Occipital lobe (tissue), 1 donor: ENCODE measurements at regions not wholly inside any gene's neighbourhood (a gene's known extent, or its start where the extent isn't known, plus 50 kb on each side); places are given as distances from the start of the nearest gene placed in this dataset.

Source experiments
- DNase-seq: peaks from one replicate; lab custom pipeline; 2025; lab: John Stamatoyannopoulos, UW

DNA sequence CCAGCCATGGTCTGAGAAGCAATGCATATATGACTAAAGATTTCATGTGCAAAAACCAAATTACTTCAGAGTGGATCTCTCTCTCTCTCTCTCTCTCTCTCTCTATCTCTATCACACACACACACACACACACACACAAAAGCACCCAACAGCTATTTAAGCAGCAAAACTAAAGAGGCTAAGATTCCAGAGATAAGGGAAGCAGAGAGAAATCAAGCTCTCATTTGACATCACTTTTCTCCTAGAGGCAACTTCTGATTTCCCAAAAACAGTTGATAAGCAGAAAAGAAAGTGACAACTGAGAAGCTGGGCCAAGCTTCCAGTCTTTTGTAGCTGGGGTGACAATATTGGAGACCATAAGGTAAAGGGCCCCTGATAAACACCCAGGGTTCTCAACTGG lies 526.0 kb upstream of the NR2F2 start:
- no peak for DNase-seq

DNA sequence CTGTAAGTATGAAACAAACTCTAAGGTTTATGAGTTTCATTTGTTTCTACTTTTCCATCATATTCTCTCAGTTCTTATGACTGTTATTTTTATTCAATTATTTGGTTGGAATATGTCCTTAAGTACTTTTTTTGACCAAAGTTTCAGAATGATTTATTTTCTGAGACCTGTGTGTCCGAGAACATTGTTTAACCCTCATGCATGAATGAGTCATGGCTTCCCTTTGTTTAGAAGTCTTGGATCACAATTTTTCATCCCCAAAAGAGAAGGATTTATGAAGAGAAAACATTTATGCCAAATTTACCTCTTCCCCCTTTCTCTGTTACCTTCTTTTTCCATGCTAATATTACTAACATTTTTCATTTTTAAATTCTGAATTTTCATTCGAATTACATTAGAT lies 518.0 kb upstream of the NR2F2 start:
- no peak for DNase-seq

DNA sequence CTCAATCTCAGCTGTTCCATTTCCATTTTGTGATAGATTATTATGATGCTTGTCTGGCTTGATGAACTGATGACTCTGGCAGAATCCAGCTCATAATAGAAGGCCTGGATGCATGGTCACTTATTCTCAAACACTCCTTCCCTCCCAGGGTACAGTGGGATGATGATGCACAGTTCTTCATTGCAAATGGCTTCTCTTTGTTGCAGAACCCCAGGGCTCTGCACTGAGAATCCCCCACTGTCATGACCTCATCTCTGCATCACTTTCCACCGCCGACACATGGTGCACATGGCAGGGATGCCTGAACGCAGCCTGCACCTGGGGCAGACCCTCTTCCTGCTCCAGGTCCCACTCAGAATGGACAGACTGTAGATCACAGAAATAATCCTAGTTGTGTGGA lies 515.6 kb upstream of the NR2F2 start:
- no peak for DNase-seq

DNA sequence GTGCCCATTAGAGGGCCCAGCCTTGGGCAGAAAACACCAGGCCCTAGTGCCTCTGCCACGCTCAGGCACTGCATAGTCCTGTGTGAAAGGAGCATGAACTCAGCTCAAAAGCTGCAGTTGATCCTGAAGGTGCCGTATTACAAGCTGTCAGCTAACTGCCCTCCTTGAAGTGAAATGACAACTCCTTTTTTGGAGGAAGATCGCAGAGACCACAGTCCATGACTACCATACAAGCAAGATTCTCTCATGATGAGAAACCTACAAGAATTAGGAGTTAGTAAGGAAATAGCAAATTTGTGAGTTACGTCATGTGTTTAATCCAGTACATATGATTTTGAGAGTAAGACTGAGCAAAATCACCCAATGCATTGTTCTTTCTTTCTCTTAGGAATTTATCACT lies 513.9 kb upstream of the NR2F2 start:
- DNase-seq: no peak

DNA sequence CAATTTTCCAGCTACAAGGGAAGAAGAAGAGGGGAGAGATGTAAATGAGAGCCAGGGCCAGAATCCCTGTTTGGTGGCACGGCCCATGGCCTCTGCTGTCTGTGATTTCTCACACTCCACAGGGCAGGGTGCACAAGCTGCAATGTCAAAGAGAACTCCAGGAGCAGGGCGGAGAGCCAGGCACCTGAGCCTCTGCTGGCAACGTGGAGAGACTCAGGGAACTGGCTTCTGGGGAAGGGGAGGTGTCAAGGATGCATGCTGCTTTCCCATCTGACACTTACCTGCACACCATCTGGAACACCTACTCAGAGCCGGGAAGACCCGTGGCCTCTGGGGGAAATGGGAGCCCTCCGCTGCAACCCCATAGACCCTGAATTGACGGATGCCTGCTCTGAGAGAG lies 507.5 kb upstream of the NR2F2 start:
- DNase-seq: no peak

DNA sequence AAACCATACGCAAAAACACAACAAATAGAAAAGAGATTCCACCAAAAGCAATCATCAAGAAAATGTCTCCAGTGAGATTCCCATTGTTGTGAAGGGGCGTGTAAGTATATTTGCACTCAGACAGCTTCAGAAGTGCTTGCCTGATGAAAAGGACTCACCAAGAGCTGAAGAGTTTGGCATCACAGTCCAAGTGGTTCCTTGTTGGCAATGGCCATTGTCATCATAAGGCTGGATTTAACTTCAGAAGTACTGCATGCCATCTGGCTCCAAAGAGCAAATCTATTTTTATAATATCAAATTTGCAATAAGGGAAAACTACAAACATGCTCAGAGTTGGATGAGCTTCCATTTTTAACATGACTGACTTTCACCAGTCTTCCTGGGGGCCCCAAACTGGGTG lies 505.3 kb upstream of the NR2F2 start:
- DNase-seq: no peak

DNA sequence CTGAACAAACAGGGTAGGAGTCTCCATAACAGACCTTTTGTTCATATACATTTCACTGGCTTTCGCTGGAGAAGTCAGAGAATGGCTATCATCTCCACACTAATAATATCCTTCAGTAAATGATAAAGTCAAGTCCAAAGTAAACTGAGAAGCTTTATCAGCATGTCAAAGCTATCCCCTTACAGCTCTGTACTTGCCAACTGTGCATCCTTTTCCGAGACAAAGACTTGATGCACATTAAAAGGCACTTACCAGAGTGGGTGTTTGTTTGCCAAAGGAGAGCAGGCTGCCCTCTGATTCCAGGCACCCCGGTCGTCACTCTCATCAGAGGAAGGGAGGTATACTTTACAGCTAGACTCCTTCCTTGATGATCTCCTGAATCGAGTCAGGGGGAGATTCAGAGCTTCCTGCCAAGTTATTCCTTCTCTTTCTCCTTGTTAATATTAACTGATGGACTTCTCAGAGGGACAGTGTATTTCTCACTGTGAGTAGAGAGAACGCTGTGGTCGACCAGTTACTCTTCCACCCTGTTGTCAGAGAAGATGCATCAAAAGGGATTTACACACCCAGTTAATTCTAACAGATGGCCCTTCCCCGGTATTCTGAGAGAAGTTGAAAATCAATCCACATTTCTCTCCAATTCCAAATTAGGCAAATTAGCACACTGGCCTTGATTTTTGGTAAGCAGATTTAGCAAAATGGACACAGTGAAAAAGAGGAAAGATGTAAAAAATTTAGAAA lies 504.7 kb upstream of the NR2F2 start:
- DNase-seq: no peak

DNA sequence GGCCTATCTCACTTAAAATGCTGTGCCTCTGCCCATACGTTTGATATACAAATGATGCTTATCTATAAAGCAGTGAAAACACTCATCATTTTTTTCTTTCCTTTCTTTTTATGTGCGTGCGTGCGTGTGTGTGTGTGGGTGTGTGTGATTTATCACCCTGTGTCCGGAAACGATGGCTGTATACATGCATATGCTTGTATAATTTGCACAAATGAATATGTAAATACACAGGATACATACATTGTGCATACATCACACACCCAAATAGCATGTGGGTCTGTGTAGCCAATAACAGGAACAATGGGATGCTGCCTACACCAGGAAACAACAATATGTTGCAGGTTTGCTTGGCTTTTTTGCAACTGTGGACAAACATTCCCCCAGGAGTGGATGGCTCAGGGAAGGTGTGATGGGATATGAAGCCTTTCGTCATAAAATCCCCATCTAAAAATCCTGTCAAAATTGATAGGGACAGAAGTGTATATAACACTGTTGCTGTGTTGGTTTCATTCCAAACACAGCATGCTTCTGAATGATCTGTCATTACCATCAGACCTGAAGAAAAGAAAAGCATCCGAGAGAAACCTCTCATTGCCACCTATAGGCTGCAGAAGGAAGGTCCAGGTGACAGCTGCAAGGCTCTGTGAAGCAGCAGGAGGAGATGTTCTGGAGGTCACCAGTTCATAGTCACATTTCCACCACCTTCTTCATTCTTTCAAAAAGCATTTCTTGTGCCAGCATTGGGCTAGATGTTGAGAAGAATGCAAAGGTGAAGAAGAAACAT lies 503.9 kb upstream of the NR2F2 start:
- DNase-seq: no peak

DNA sequence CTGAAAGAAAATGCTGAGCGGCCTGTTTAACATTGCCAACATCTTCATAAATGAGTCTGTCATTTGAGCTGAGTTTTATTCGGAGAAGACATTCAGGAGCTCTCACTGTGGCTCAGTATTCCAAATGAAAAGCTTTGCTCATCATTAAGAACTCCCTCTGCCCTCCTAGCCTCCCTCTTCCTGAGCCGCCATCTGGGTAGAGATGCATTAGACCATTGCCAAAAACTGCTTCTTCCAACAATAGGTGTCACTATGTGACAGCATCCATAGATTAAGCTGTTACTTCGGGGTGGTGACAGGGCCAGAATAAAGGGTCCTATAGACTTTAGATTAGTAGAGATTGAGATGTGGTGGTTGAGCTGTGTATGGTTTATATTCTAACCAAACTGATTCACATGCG lies 501.4 kb upstream of the NR2F2 start:
- DNase-seq: no peak

DNA sequence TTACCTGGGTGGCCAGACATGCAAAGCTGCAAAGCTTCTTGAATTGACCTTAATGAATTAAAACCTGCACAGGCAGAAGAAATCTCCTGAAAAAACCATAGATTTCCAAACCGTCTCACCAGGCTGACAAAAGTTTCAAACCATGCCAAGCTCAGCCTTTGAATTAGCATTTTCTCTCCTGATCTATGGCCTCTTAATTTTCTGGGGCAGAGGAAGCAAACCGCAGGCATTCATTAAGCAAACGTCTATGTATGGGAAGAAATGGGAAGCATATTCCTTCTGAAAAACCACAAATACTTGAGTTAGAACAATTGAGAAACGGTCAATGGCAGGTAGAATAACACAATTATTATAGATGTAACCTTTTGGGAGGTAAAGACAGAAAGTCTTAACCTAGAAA lies 500.2 kb upstream of the NR2F2 start:
- DNase-seq: no peak

DNA sequence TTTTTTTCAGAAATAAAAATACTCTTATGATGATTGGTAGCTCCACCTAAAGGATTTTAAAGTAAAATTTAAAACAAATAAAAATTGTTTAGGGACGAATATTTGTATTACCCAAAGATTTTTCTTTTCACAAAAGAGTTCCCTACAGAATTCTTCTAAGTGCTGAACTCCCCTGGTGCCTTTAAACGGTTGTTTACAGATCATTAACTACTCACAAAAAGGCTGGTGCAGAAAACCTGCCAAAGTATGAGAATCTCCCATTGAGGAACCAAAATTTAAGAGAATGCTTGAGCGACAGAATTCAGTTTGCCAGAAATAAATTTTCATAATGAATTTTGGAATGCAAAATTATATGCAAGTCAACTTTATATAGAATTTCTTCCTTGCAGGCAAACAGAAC lies 497.8 kb upstream of the NR2F2 start:
- DNase-seq: no peak

DNA sequence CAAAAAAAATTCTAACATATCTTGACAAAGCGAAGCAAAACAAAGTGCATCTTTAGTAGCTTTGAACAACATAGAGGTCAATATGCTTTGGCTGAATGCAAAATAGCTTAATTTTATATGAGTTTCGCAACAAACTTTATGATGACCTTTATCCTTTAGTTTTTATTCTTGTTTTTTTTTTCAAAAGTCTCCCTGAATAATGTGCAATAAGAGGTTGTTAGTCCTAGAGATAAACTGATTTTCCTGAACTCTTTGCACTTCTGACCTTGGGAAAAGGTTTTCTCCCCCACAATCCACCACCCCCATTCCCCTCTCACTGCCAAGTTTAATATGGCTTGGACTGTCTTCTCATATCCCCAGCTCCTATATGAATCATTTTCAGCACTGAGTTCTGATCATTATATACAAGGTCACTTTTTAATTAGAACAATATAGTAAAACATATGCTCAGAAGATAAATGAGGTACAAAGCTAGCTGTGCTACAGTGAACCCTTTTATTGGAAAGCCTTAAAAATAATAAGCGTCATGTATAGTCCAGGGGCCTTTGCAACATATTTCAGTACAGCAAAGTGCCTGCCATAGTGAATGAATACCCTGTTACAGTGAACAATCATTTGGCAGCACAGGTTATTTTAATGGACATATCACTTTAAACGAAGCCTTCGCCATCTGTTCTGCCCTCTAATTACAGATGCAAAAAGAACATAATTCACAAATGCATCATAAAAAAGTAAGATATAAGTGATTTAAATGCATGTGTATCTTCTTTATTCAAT lies 496.3 kb upstream of the NR2F2 start:
- DNase-seq: no peak

DNA sequence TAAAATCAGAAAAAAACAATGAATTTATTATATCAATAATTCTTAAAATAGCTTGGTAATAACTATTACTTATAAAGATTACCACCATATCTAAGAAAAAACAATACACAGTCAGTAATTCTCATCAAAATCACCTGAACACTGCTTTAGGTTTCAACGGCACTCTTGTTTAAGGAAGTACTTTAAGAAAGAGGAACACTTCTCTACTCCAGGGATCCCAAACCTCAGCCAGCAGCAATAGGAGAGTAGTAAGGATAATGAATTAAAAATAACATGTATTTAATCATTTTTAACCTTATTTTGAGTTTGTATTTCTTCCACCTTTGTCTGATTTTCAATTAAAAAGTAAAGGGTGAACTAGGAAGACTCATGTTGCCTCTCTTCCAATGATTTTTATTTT lies 494.0 kb upstream of the NR2F2 start:
- no peak for DNase-seq

DNA sequence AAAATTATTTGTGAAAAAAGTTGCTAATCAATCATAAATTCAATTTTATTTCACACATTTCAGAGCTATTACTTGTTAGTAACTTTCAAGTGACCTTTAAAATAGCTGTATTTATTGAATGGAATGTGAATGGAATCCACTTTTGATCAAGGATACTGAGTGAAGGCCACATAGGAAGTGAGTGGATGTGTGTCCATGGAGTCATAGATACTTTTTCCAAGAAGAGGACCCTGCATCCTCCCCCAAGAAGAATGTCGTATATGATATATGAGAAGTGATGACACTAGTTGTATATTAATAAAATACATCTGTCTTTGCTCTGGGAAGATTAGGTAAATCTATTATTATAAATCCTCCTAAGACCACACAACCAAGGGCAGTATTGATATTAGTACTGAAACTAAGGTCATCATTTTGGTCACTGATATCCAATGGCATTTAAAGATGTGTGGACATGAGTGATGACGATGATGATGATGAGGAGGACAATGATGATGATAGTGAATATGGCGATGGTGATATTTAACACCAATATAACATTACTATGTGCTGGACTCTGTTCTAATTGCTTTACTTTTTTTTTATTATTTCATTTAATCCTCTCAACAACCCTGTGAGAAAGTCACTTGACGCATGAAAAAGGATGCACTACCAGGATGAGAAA lies 493.0 kb upstream of the NR2F2 start:
- no peak for DNase-seq

DNA sequence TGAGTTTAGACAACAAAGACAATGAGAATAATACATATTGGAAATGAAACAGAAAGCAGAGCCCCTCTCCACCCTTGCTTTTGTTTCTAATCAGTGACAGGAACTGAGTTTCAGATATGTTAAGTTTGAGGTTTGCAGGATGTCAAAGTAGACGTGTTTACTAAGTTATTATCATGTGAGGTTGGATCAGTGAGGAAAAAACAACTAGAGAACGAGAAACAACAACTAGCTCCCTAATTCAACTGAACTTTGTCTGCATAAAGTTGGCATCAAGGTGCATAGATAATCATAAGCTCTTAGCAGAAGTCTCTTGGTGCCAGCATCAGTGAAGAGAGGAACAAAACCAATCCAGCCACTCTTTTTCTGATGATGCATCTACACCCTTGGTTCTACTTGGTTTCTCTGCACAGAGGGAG lies 491.1 kb upstream of the NR2F2 start:
- DNase-seq: no peak

DNA sequence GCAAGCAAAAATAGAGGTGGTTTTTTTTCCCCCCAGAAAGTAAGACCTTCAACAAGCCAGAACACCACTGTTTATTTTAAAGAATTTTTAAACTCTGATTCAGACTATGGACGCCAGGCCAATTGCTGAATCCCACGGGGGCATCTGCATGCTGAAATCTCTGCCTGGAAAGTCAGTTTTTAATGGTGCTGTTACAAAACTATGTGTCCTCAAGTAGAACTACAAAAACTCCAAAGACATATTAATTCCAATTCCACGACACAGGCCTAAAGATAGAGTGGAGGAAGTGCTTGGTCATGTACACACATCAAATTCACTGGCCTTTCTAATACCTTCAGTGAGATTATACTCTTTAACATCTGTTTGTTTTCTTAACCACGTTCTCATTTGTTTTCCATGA lies 490.5 kb upstream of the NR2F2 start:
- DNase-seq: no peak

DNA sequence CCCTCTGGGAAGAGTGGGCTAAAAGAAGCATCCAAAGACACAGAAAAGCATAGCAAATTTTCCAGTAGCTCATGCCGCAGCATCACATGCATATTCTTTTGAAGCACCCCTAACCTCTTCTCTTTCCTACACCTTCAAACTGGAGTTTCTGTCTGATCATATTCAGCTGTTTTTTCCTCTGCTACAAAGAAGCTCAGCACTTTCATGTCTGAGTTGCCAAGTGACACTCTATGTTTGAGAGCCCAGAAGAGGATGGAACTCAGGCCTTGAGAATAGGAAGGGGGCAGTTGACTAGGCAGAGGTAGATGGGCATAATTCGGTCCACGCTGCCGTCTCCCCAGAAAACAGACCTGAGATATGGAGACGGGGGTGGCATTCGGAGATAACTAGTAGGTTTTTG lies 489.6 kb upstream of the NR2F2 start:
- no peak for DNase-seq

DNA sequence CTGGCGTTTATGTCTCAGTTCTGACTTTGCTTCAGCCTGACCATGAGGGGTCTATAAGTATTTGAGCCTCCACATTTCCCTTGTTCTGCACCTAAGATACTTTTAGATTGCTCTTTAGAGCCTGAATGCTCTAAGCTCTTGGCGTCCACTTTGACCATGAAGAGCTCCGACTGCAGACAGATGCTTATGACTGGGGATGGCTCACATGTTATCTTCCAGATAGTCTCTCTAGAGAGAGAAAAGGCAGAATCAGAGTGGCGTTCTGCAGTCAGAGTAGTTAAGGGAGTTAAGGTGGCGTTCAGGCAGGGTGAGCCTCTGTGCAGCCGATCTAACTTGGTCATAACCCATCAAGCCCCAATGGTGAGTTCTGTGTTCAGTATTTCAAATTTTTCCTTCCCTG lies 487.9 kb upstream of the NR2F2 start:
- no peak for DNase-seq

DNA sequence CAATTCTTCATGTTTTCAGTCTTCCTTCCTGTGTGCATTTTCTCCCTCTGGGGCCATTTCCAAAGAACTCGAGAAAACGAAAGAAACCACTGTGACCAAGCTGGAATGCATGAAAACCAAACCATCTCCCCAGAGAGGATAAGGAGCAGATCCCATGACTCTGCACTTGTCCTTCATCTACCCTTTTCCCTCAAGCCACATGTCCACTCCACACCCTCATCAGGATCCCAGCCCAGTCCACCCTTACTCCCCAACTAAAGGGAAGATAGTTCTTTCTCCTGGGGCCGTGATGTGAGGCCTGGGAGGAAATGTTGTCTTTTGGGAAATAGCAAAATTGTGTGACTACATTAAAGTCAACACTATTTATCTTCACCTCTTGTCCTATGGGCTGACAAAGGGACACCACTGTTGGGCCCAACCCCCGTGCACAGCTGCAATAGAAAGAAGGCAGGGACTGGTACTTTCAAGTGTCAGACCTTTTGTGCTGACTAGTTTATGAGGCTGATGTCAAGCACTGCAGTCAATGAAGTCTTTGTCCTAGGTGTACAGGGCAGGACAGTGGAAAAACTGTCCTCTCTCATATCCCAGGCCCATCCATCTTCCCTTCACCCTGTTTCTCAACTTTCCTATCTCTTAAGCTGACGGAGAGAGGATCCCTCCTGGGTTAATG lies 487.1 kb upstream of the NR2F2 start:
- no peak for DNase-seq

DNA sequence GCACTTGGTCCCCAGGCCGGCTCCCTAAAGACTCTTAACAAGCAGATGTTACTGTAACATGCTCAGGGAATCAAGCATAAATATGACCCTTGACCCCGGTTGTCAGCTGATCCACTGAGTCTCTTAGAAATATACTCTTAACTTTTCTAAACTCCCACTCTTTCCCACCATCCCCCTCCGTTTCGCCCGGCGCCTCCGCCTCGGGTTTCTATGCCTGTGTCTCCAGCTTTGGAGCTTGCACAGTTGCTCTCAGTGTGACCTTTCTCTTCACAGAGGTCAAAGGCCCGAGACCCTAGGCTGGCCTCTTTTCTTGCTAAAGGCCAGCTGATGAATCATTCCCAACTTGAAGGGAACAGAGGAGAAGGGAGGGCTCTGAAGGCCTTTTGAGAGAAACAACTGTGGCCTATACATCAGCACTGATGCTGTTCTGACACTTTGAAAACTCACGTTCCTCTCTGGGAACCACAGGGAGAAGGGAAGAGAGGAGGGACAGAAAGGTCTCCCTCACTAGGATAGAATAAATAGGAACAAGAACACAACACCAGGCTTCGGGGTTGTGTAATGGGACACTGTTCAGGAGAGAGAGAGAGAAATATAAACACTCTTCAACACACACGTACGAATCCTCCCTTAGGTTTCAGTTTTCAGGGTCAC lies 484.5 kb upstream of the NR2F2 start:
- DNase-seq: no peak

DNA sequence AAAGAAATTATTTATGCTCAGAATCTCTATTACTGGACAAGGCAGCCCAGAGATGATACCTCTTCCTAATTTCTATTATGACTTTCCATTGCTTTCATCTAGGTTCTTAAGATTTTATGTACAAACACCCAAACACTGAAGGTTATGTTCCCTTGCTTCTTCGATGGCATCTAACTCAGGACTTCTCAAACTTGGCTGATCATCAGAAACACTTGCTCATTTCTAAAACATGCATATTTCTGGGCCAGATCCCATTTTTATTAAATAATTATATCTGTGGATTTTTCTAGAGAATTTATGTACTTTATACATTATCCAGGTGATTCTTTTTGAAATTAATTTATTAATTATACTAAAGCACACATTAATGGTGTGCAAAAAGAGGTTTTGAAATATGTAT lies 482.4 kb upstream of the NR2F2 start:
- no peak for DNase-seq
